ENCODE measurements at regions not wholly inside any gene's neighbourhood (a gene's known extent, or its start where the extent isn't known, plus 50 kb on each side); places are given as distances from the start of the nearest gene placed in this dataset.
A peak's percentile ranks its signal among the peaks of the same experiment; 100 is the strongest.

GRCh38 chr2:16774091-16774490 is 108.5 kb upstream of the CYRIA start:
- no peaks in the 10 kb centered on the region for H3K27me3 ChIP-seq (ENCODE audit: control insufficient read depth in 1 of 2, insufficient read depth in 2 of 2, low read length in 2 of 2)
- ATAC-seq (ENCODE audit: poor library complexity) (no peak), DNase-seq (no peak)
- no peaks in the 10 kb centered on the region for H3K36me3 ChIP-seq (ENCODE audit: insufficient read depth, low read length)
- intact Hi-C loops (cut with DNase I, micrococcal nuclease), result no loop called here
- CTCF ChIA-PET, result no interaction called here
- no peak overlapping the region for H3K4me3 ChIP-seq (ENCODE audit: low read length)
- Mint-ChIP-seq H3K27me3 (peaks cover 15% of the 10 kb centered on the region), H3K27ac (no peak overlapping the region), H3K4me1 (ENCODE audit: low read depth) (no peaks in the 10 kb centered on the region), H3K36me3 (ENCODE audit: low read depth) (no peaks in the 10 kb centered on the region), H3K9me3 (no peaks in the 10 kb centered on the region), H3K4me3 (no peak overlapping the region)
- POLR2A ChIA-PET, result no interaction called here
- H3K9me3 ChIP-seq (ENCODE audit: control insufficient read depth in 1 of 2, insufficient read depth in 1 of 2, low read length in 2 of 2), result no peaks in the 10 kb centered on the region
- H3K4me1 ChIP-seq (ENCODE audit: insufficient read depth, low read length), result no peaks in the 10 kb centered on the region
- H3K27ac ChIP-seq (ENCODE audit: low read depth in 1 of 2, low read length in 2 of 2), result no peak overlapping the region
- TF ChIP-seq CTCF (IDR thresholded peaks at IDR 0.05), result no peak

GRCh38 chr2:16773080-16773713 is 107.6 kb upstream of the CYRIA start:
- peaks cover 15% of the 10 kb centered on the region for H3K27me3 Mint-ChIP-seq
- ChIA-PET CTCF (no interaction called here), POLR2A (no interaction called here)
- no peak for TF ChIP-seq CTCF (IDR thresholded peaks at IDR 0.05)
- Histone ChIP-seq H3K4me1 (ENCODE audit: insufficient read depth, low read length) (no peaks in the 10 kb centered on the region), H3K9me3 (ENCODE audit: control insufficient read depth in 1 of 2, insufficient read depth in 1 of 2, low read length in 2 of 2) (no peaks in the 10 kb centered on the region), H3K27me3 (ENCODE audit: control insufficient read depth in 1 of 2, insufficient read depth in 2 of 2, low read length in 2 of 2) (no peaks in the 10 kb centered on the region), H3K4me3 (ENCODE audit: low read length) (no peak overlapping the region), H3K27ac (ENCODE audit: low read depth in 1 of 2, low read length in 2 of 2) (no peak overlapping the region), H3K36me3 (ENCODE audit: insufficient read depth, low read length) (no peaks in the 10 kb centered on the region)
- H3K36me3 Mint-ChIP-seq (ENCODE audit: low read depth), result no peaks in the 10 kb centered on the region
- ATAC-seq (ENCODE audit: poor library complexity) (no peak), DNase-seq (peak in 2 of 14 experiments; percentile 24 to 26)
- no peaks in the 10 kb centered on the region for H3K9me3 Mint-ChIP-seq
- H3K27ac Mint-ChIP-seq, result no peak overlapping the region
- no peak overlapping the region for H3K4me3 Mint-ChIP-seq
- intact Hi-C loops (cut with DNase I, micrococcal nuclease), result no loop called here
- no peaks in the 10 kb centered on the region for H3K4me1 Mint-ChIP-seq (ENCODE audit: low read depth)

GRCh38 chr2:16767789-16768476 is 102.3 kb upstream of the CYRIA start:
- Histone ChIP-seq H3K27ac (ENCODE audit: low read depth in 1 of 2, low read length in 2 of 2) (no peak overlapping the region), H3K9me3 (ENCODE audit: control insufficient read depth in 1 of 2, insufficient read depth in 1 of 2, low read length in 2 of 2) (no peaks in the 10 kb centered on the region), H3K36me3 (ENCODE audit: insufficient read depth, low read length) (no peaks in the 10 kb centered on the region), H3K27me3 (ENCODE audit: control insufficient read depth in 1 of 2, insufficient read depth in 2 of 2, low read length in 2 of 2) (no peaks in the 10 kb centered on the region), H3K4me3 (ENCODE audit: low read length) (no peak overlapping the region), H3K4me1 (ENCODE audit: insufficient read depth, low read length) (no peaks in the 10 kb centered on the region)
- ChIA-PET CTCF (no interaction called here), POLR2A (no interaction called here)
- no peak for TF ChIP-seq CTCF (IDR thresholded peaks at IDR 0.05)
- Mint-ChIP-seq H3K27me3 (peaks cover 15% of the 10 kb centered on the region), H3K4me3 (no peak overlapping the region), H3K27ac (no peak overlapping the region), H3K4me1 (ENCODE audit: low read depth) (no peaks in the 10 kb centered on the region), H3K36me3 (ENCODE audit: low read depth) (no peaks in the 10 kb centered on the region), H3K9me3 (no peaks in the 10 kb centered on the region)
- DNase-seq, result no peak
- ATAC-seq (ENCODE audit: poor library complexity), result no peak
- intact Hi-C loops (cut with DNase I, micrococcal nuclease), result no loop called here
